Endothelial cell (in vitro differentiated cells): ENCODE measurements at regions not wholly inside any gene's neighbourhood (a gene's known extent, or its start where the extent isn't known, plus 50 kb on each side); places are given as distances from the start of the nearest gene placed in this dataset.

Experiments used
- DNase-seq: peaks from one replicate; pipeline ENCODE4 v3.0.0; 2021; ENCODE audit warnings: low spot score
- H3K27ac Mint-ChIP-seq: one replicate; pipeline ENCODE4 v1.8.0; 2021; ENCODE audit warnings: mixed read lengths, inconsistent platforms; ENCODE audit not compliant: unreplicated experiment
- H3K27me3 Mint-ChIP-seq: one replicate; pipeline ENCODE4 v1.8.0; 2021; ENCODE audit warnings: mild to moderate bottlenecking, moderate library complexity, mixed read lengths, inconsistent platforms; ENCODE audit not compliant: unreplicated experiment
- H3K36me3 Mint-ChIP-seq: one replicate; pipeline ENCODE4 v1.8.0; 2021; ENCODE audit warnings: mild to moderate bottlenecking, low read depth, mixed read lengths, inconsistent platforms; ENCODE audit not compliant: unreplicated experiment
- H3K4me1 Mint-ChIP-seq: one replicate; pipeline ENCODE4 v1.8.0; 2021; ENCODE audit warnings: mild to moderate bottlenecking, mixed read lengths, inconsistent platforms; ENCODE audit not compliant: unreplicated experiment
- H3K4me3 Mint-ChIP-seq: one replicate; pipeline ENCODE4 v1.8.0; 2021; ENCODE audit warnings: mild to moderate bottlenecking, mixed read lengths, inconsistent platforms; ENCODE audit not compliant: unreplicated experiment
- H3K9me3 Mint-ChIP-seq: one replicate; pipeline ENCODE4 v1.8.0; 2021; ENCODE audit warnings: mixed read lengths, inconsistent platforms; ENCODE audit not compliant: unreplicated experiment
- TF ChIP-seq, protein P1 (sequence below): fragments of 200-600 bp; sonication (generic); IDR thresholded peaks from one replicate; pipeline ENCODE4 v1.5.0; 2021; ENCODE audit warnings: antibody characterized with exemption; ENCODE audit not compliant: unreplicated experiment

DNA sequence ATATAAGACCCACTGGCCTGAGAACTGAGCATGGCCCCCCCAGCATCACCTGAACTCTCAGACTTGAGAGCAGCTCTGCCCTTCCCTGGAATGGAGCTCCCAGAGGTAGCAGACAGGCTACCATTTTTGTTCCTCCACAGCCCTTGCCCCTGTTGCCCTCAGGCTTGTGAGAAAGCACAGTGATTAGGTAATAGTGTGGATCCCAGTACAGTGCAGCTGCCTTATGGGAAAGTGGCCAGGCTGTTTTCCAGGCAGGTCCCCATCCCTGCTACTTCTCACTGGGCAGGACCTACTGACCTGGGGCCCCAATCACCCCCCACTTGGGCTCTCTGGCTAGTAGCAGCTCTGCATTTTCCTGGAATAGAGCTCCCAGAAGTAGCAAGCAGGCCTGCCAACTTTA lies 834.0 kb downstream of the DACH1 start:
- TF ChIP-seq, protein P1, sequence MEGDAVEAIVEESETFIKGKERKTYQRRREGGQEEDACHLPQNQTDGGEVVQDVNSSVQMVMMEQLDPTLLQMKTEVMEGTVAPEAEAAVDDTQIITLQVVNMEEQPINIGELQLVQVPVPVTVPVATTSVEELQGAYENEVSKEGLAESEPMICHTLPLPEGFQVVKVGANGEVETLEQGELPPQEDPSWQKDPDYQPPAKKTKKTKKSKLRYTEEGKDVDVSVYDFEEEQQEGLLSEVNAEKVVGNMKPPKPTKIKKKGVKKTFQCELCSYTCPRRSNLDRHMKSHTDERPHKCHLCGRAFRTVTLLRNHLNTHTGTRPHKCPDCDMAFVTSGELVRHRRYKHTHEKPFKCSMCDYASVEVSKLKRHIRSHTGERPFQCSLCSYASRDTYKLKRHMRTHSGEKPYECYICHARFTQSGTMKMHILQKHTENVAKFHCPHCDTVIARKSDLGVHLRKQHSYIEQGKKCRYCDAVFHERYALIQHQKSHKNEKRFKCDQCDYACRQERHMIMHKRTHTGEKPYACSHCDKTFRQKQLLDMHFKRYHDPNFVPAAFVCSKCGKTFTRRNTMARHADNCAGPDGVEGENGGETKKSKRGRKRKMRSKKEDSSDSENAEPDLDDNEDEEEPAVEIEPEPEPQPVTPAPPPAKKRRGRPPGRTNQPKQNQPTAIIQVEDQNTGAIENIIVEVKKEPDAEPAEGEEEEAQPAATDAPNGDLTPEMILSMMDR = no peak
- H3K36me3 Mint-ChIP-seq = no peaks in the 10 kb centered on the region
- H3K27ac Mint-ChIP-seq = no peak overlapping the region
- no peak for DNase-seq
- no peak overlapping the region for H3K4me3 Mint-ChIP-seq
- no peaks in the 10 kb centered on the region for H3K9me3 Mint-ChIP-seq
- no peaks in the 10 kb centered on the region for H3K4me1 Mint-ChIP-seq
- peaks cover under 1% of the 10 kb centered on the region for H3K27me3 Mint-ChIP-seq

DNA sequence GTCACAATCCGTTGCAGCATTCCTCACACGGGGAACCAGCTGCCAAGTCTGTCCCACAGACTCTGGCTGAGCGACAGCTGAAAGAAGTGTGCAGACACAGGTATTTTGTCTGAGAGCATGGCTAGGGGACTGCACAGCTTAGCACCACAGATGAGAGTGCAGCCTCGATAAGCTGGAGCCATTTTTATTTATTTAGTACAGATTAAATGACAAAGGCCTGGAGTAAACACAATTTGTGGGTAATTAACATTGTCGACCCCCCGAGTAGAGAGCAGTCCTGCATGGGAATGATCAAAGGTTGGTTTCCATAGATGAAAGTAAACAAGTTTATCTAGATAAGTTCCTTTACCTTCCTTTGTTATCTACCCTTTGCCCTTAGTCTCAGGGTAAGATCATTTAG lies 836.2 kb downstream of the DACH1 start:
- no peaks in the 10 kb centered on the region for H3K4me1 Mint-ChIP-seq
- H3K4me3 Mint-ChIP-seq = no peak overlapping the region
- H3K36me3 Mint-ChIP-seq = no peaks in the 10 kb centered on the region
- TF ChIP-seq, protein P1 = no peak
- no peak overlapping the region for H3K27ac Mint-ChIP-seq
- H3K9me3 Mint-ChIP-seq = no peaks in the 10 kb centered on the region
- peaks cover 1% of the 10 kb centered on the region for H3K27me3 Mint-ChIP-seq
- no peak for DNase-seq

DNA sequence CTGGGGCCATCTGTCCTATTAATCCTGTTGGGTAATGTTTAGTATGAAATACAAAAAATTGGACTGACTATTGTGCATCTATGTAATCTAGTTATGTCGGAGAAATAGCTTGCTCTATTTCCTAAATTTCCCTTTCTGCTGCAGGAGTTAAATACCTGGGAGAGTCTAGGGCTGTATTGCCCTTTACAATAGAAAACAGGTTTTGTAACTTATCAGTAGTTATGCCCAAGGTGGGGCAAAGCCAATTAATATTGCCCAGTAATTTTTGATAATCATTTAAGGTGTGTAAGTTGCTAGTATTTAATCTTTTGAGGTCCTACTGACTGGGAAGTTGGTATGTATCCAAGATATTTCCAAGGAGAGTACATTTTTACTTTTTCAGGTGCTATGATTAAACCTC lies 838.1 kb downstream of the DACH1 start:
- H3K4me1 Mint-ChIP-seq = no peaks in the 10 kb centered on the region
- H3K9me3 Mint-ChIP-seq = no peaks in the 10 kb centered on the region
- TF ChIP-seq, protein P1 = no peak
- no peak for DNase-seq
- H3K27me3 Mint-ChIP-seq = peaks cover 1% of the 10 kb centered on the region
- no peak overlapping the region for H3K4me3 Mint-ChIP-seq
- no peak overlapping the region for H3K27ac Mint-ChIP-seq
- no peaks in the 10 kb centered on the region for H3K36me3 Mint-ChIP-seq

DNA sequence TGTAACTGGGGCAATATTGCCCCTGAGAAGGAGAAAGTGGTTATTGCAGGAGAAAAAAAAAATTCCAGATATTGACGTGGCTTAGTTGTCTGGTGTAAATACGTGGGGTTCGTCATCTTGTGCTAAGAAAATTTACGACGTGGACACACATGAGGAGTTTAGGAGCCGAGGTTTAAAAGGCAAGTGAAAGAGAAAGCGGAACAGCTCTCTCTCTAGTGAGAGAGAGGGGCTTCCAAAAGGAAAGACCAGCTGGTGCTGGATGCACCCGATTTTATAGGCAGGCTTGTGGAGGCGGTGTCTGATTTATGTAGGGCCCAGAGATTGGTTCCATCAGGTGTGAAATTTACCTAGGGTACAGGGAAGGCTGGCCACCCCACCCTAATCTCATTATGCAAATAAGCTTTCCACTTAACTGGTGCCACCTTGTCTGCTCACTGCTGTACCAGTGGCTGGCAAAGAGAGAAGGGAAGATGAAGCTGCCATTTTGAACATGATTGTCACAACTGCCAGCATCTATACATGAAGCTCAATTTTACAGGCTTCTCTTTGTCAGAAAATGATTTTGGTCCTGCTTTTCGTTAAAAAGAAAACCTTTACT lies 845.1 kb downstream of the DACH1 start:
- Mint-ChIP-seq H3K4me3 (no peak overlapping the region), H3K36me3 (no peaks in the 10 kb centered on the region)

DNA sequence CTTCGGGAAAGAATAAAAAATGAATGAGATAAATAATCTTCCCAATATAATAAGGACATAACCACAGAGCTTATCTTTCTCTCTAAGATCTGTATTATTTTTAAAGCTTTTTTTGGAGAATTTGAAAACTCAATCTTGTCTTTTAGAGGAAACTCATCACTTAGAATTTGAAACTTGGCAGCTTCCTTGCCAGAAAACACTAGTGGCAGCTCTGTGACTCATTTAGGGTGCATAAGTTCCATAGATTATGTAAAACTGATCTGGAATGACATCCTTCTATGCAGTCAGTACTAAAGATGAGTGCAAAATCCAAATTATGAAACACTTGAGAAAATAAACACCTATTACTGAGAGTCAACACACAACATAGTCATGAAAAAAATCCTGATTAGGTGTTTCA lies 848.0 kb downstream of the DACH1 start:
- Mint-ChIP-seq H3K9me3 (no peaks in the 10 kb centered on the region), H3K4me3 (no peak overlapping the region)
- TF ChIP-seq, protein P1 = no peak

More for the DNA sequence above, 845.1 kb downstream of the DACH1 start:
- no peak for DNase-seq
- TF ChIP-seq, protein P1 = no peak
- Mint-ChIP-seq H3K9me3 (no peaks in the 10 kb centered on the region), H3K27ac (no peak overlapping the region), H3K27me3 (no peaks in the 10 kb centered on the region), H3K4me1 (no peaks in the 10 kb centered on the region)

More for the DNA sequence above, 848.0 kb downstream of the DACH1 start:
- Mint-ChIP-seq H3K4me1 (peaks cover 17% of the 10 kb centered on the region), H3K27ac (no peak overlapping the region), H3K27me3 (no peaks in the 10 kb centered on the region), H3K36me3 (no peaks in the 10 kb centered on the region)
- no peak for DNase-seq
